ENCODE measurements at regions not wholly inside any gene's neighbourhood (a gene's known extent, or its start where the extent isn't known, plus 50 kb on each side); places are given as distances from the start of the nearest gene placed in this dataset.

DNA sequence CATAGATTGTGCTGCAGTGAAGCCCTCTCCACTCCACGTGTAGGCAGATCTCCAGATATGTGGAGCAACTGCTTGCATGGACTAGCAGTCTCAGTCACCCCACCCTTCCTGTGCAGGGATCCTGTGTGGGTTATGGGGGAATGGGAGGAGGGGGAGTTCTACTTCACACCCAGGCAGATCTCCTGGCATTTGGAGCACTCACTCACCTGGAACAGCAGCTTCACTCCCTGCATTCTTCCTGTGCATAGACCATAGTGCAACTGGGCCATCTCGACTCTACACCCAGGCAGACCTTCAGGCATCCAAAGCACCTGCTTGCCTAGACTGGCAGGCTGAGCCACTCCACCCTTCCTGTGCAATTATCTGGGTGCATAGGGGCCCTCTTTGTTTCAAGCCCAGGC is 96.0 kb upstream of the PCED1B start:
- Histone ChIP-seq H3K9me3 (no peaks in the 10 kb centered on the region), H3K4me1 (no peaks in the 10 kb centered on the region), H3K4me2 (no peak overlapping the region), H3K27ac (0 out of 6 replicates have a peak overlapping the region, but pooled peaks of 1 of the 2 experiments have one; percentile 40), H3K4me3 (no peak overlapping the region)
- ChIA-PET CTCF (interaction anchor here (0.5 to 2.8 kb wide), 24 partner anchors 12 to 1733 kb away, joined by 3 to 16 read pairs (median 4); no protein-coding TSS in a partner anchor), POLR2A (no interaction called here)
- WGBS (ENCODE audit: missing lambda C conversion rate), result 0% methylated on average over 1 of the region's 2 CpGs
- ATAC-seq (peak in 1 of 2 experiments; percentile 55; a peak in 3 of 6 replicates), FAIRE-seq (no peak), DNase-seq (ENCODE audit: low read depth in 1 of 2, low spot score in 1 of 2) (no peak)
- TF ChIP-seq RAD21 (conservative IDR thresholded peaks at IDR 0.05 in 1 of 2, IDR thresholded peaks at IDR 0.05 in 1 of 2) (no peak), HOXB5 (CRISPR knock-in tag; IDR thresholded peaks at IDR 0.05) (no peak), SMC3 (IDR thresholded peaks at IDR 0.05) (no peak), USF2 (IDR thresholded peaks at IDR 0.05) (no peak), RCOR1 (IDR thresholded peaks at IDR 0.05; ENCODE audit: low read depth, low read length) (no peak), POLR2AphosphoS2 (conservative IDR thresholded peaks at IDR 0.05; ENCODE audit: low read length) (no peak), EP300 (IDR thresholded peaks at IDR 0.05) (no peak), TP53 (CRISPR knock-in tag; IDR thresholded peaks at IDR 0.05) (no peak), HMGXB4 (CRISPR knock-in tag; IDR thresholded peaks at IDR 0.05; ENCODE audit: borderline replicate concordance) (no peak), ZC3H11A (IDR thresholded peaks at IDR 0.05) (no peak), EHF (CRISPR knock-in tag; IDR thresholded peaks at IDR 0.05) (no peak), ZFP36 (IDR thresholded peaks at IDR 0.05; ENCODE audit: borderline replicate concordance, partially characterized antibody) (no peak), PHF8 (IDR thresholded peaks at IDR 0.05; ENCODE audit: borderline replicate concordance, low read depth) (no peak), MAZ (IDR thresholded peaks at IDR 0.05; ENCODE audit: borderline replicate concordance, low read depth, low read length) (no peak)

DNA sequence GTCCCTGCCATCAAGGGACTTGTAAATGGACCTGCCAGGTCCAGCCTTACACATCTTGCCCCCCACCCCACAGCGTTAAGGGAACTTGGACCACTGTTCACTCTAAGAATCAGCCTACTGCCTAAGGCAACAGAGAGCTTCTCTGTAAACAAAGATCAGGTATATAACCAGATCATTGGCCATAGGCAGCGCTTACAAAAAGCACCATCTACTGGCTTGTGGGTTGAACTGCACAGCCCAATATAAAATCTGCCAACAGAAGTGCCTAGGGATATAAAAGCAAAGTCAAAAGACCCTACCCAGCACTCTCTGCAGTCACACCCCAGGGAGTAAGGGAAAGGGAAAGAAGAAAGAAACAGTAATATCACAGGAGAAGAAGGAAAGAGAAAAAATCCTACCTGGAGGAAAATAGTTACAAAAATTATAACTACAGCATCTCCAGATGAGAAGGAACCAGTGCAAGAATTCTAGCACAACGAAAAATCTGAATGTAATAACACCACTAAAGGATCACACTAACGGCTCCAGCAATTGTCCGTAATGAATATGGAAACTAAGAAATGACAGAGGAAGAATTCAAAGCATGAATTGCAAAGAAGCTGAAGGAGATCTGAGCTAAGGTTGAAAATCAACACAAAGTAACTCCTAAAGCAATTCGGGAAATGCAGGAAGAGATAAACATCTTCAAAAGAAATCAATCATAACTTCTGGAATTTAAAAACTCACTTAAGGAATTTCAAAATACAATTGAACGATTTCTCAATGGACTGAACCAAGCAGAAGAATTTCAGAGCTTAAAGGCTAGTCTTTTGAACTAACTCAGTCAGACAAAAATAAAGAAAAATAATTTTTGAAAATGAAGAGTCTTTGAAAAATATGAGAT is 95.2 kb upstream of the PCED1B start:
- peak; percentile 85 to 96 for ATAC-seq
- peak; percentile 34 to 76 for DNase-seq (ENCODE audit: low read depth in 1 of 2, low spot score in 1 of 2)
- POLR2A ChIA-PET, result interaction anchor here (1.2 kb wide), 1 partner anchor 10 kb away, joined by 3 read pairs; no protein-coding TSS in a partner anchor
- FAIRE-seq, result no peak
- TF ChIP-seq NR3C1 (IDR thresholded peaks at IDR 0.05) (no peak), RAD21 (conservative IDR thresholded peaks at IDR 0.05 in 1 of 2, IDR thresholded peaks at IDR 0.05 in 1 of 2) (peak; percentile 86 to 92), HOXB13 (CRISPR knock-in tag; IDR thresholded peaks at IDR 0.05; ENCODE audit: low read depth) (no peak), HOXB5 (CRISPR knock-in tag; IDR thresholded peaks at IDR 0.05) (no peak), FOSL2 (IDR thresholded peaks at IDR 0.05) (no peak), FOSL2 (CRISPR knock-in tag; IDR thresholded peaks at IDR 0.05) (no peak), SMC3 (IDR thresholded peaks at IDR 0.05) (peak; percentile 88), BHLHE40 (IDR thresholded peaks at IDR 0.05; ENCODE audit: low read depth, low read length) (no peak)
- TF ChIP-seq, protein P1, sequence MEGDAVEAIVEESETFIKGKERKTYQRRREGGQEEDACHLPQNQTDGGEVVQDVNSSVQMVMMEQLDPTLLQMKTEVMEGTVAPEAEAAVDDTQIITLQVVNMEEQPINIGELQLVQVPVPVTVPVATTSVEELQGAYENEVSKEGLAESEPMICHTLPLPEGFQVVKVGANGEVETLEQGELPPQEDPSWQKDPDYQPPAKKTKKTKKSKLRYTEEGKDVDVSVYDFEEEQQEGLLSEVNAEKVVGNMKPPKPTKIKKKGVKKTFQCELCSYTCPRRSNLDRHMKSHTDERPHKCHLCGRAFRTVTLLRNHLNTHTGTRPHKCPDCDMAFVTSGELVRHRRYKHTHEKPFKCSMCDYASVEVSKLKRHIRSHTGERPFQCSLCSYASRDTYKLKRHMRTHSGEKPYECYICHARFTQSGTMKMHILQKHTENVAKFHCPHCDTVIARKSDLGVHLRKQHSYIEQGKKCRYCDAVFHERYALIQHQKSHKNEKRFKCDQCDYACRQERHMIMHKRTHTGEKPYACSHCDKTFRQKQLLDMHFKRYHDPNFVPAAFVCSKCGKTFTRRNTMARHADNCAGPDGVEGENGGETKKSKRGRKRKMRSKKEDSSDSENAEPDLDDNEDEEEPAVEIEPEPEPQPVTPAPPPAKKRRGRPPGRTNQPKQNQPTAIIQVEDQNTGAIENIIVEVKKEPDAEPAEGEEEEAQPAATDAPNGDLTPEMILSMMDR (IDR thresholded peaks at IDR 0.05), result peak; percentile 80
- 0 out of 6 replicates have a peak overlapping the region, but pooled peaks of 1 of the 2 experiments have one; percentile 40 for H3K27ac ChIP-seq
- 9% methylated on average over 7 of the region's 7 CpGs for WGBS (ENCODE audit: missing lambda C conversion rate)
- H3K4me3 ChIP-seq, result no peak overlapping the region
- no peaks in the 10 kb centered on the region for H3K9me3 ChIP-seq
- H3K4me1 ChIP-seq, result no peaks in the 10 kb centered on the region
- H3K4me2 ChIP-seq, result peak overlapping the region; percentile 30
- CTCF ChIA-PET, result interaction anchor here (0.7 to 2.8 kb wide), 27 partner anchors 13 to 993 kb away, joined by 3 to 16 read pairs (median 4); no protein-coding TSS in a partner anchor
